GM13976 (cell line): ENCODE measurements at regions not wholly inside any gene's neighbourhood (a gene's known extent, or its start where the extent isn't known, plus 50 kb on each side); places are given as distances from the start of the nearest gene placed in this dataset.

Source experiments
- DNase-seq: peaks from one replicate; pipeline ENCODE4 v3.0.0; 2012; ENCODE audit warnings: low spot score
- CTCF ChIP-seq: IDR thresholded peaks from 2 replicates; pipeline ENCODE4 v1.5.1; 2012; ENCODE audit warnings: borderline replicate concordance, mild to moderate bottlenecking; ENCODE audit not compliant: insufficient read depth; ENCODE audit errors: extremely low read depth, missing control alignments, control extremely low read depth
- in situ Hi-C: fragments of 300-500 bp; cut with MboI; formaldehyde crosslinking; loops from one replicate; pipeline ENCODE4 v1.12.0; 2022; ENCODE audit warnings: low sequenced_read_pairs, mixed read lengths, inconsistent platforms; ENCODE audit not compliant: unreplicated experiment

GRCh38 chr10:117681104-117681503, 138.6 kb downstream of the EMX2 start:
- in situ Hi-C loops: no loop called here
- DNase-seq: no peak
- no peak for TF ChIP-seq CTCF

- in situ Hi-C loops: no loop called here
- TF ChIP-seq CTCF: no peak
- DNase-seq: no peak
These were observed 141.6 kb downstream of the EMX2 start for GRCh38 chr10:117684046-117684610.

- in situ Hi-C loops: no loop called here
- peak; percentile 59 for DNase-seq
- TF ChIP-seq CTCF: peak; percentile 25
These were observed 142.2 kb downstream of the EMX2 start for GRCh38 chr10:117684672-117685211.

GRCh38 chr10:117685431-117685830, 142.9 kb downstream of the EMX2 start:
- no peak for TF ChIP-seq CTCF
- DNase-seq: no peak
- in situ Hi-C loops: no loop called here

GRCh38 chr10:117686606-117687005, 144.1 kb downstream of the EMX2 start:
- in situ Hi-C loops: no loop called here
- no peak for TF ChIP-seq CTCF

GRCh38 chr10:117688358-117688757, 145.8 kb downstream of the EMX2 start:
- no peak for DNase-seq
- no peak for TF ChIP-seq CTCF
- in situ Hi-C loops: no loop called here

More at GRCh38 chr10:117686606-117687005, 144.1 kb downstream of the EMX2 start:
- DNase-seq: no peak
